Liver (tissue), 8 donors: ENCODE measurements at regions not wholly inside any gene's neighbourhood (a gene's known extent, or its start where the extent isn't known, plus 50 kb on each side); places are given as distances from the start of the nearest gene placed in this dataset.

Experiments used
- DNase-seq: peaks from one replicate; pipeline ENCODE4 v3.0.0-alpha.2; 2017; ENCODE audit warnings: low spot score
- H3K27ac ChIP-seq, 2 donors: one replicate each; pipeline ENCODE4 v1.7.0; 2013; ENCODE audit warnings: inconsistent platforms in 2 of 2, low read length in 2 of 2, control low read depth in 1 of 2, low read depth in 1 of 2, mild to moderate bottlenecking in 1 of 2
- H3K27me3 ChIP-seq, 4 donors: one replicate each; pipeline versions ENCODE4 v1.6.1 to v1.7.0; 2013; ENCODE audit warnings: low read length in 3 of 4, inconsistent platforms in 1 of 4, mild to moderate bottlenecking in 1 of 4, moderate library complexity in 1 of 4; ENCODE audit not compliant: control insufficient read depth in 4 of 4, insufficient read depth in 4 of 4
- H3K36me3 ChIP-seq, 4 donors: one replicate each; pipeline versions ENCODE4 v1.6.1 to v1.7.0; 2013; ENCODE audit warnings: low read length in 3 of 4, mild to moderate bottlenecking in 3 of 4, low read depth in 1 of 4, moderate library complexity in 1 of 4; ENCODE audit not compliant: control insufficient read depth in 4 of 4, insufficient read depth in 3 of 4
- H3K4me1 ChIP-seq, 4 donors: one replicate each; pipeline versions ENCODE4 v1.6.1 to v1.7.0; 2013; ENCODE audit warnings: low read length in 3 of 4, mild to moderate bottlenecking in 3 of 4, moderate library complexity in 1 of 4; ENCODE audit not compliant: control insufficient read depth in 4 of 4, insufficient read depth in 4 of 4
- H3K4me3 ChIP-seq, 3 donors: one replicate each; pipeline versions ENCODE4 v1.6.1 to v1.7.0; 2013; ENCODE audit warnings: low read length in 3 of 3, control low read depth in 1 of 3, low read depth in 1 of 3, mild to moderate bottlenecking in 1 of 3
- H3K9ac ChIP-seq, 2 donors: one replicate each; pipeline ENCODE4 v1.7.0; 2013; ENCODE audit warnings: low read length in 2 of 2, mild to moderate bottlenecking in 2 of 2, moderate library complexity in 2 of 2, control low read depth in 1 of 2, low read depth in 1 of 2
- H3K9me3 ChIP-seq, 4 donors: one replicate each; pipeline versions ENCODE4 v1.6.1 to v1.7.0; 2013; ENCODE audit warnings: low read length in 3 of 4; ENCODE audit not compliant: control insufficient read depth in 4 of 4
- EGR1 ChIP-seq, 2 donors: IDR thresholded peaks; 2 replicates each; pipeline ENCODE4 v1.6.1; 2016 to 2018; ENCODE audit warnings: antibody characterized with exemption in 2 of 2, low read depth in 2 of 2
- FOXA1 ChIP-seq: IDR thresholded peaks from 2 replicates; pipeline ENCODE4 v1.6.1; 2016; ENCODE audit warnings: antibody characterized with exemption
- GABPA ChIP-seq, 2 donors: IDR thresholded peaks in 1 of 2; conservative IDR thresholded peaks in 1 of 2; 2 replicates each; pipeline ENCODE4 v1.6.1; 2016; ENCODE audit warnings: antibody characterized with exemption in 2 of 2, mild to moderate bottlenecking in 1 of 2, moderate library complexity in 1 of 2
- HNF4A ChIP-seq, 2 donors: conservative IDR thresholded peaks; 2 replicates each; pipeline ENCODE4 v1.6.1; 2016; ENCODE audit warnings: antibody characterized with exemption in 2 of 2, mild to moderate bottlenecking in 2 of 2
- HNF4G ChIP-seq: IDR thresholded peaks from 2 replicates; pipeline ENCODE4 v1.6.1; 2016; ENCODE audit warnings: antibody characterized with exemption
- NR2F2 ChIP-seq: IDR thresholded peaks from 2 replicates; pipeline ENCODE4 v1.6.1; 2016; ENCODE audit warnings: antibody characterized with exemption
- RAD21 ChIP-seq, 2 donors: IDR thresholded peaks; 2 replicates each; pipeline ENCODE4 v1.6.1; 2016; ENCODE audit warnings: antibody characterized with exemption in 2 of 2, mild to moderate bottlenecking in 2 of 2
- RXRA ChIP-seq, 2 donors: IDR thresholded peaks; 2 replicates each; pipeline ENCODE4 v1.6.1; 2017 to 2018; ENCODE audit warnings: antibody characterized with exemption in 2 of 2, mild to moderate bottlenecking in 1 of 2
- SP1 ChIP-seq: IDR thresholded peaks from 2 replicates; pipeline ENCODE4 v1.6.1; 2018; ENCODE audit warnings: antibody characterized with exemption, mild to moderate bottlenecking
- TAF1 ChIP-seq: conservative IDR thresholded peaks from 2 replicates; pipeline ENCODE4 v1.6.1; 2016; ENCODE audit warnings: antibody characterized with exemption, mild to moderate bottlenecking
- YY1 ChIP-seq: IDR thresholded peaks from 2 replicates; pipeline ENCODE4 v1.6.1; 2016; ENCODE audit warnings: antibody characterized with exemption, mild to moderate bottlenecking
- WGBS: extraction: QIAGEN DNeasy Blood & Tissue Kit; methylation state at CpG from one replicate; pipeline ENCODE4 v1.1.7; 2013; 5-methylcytosine and 5-hydroxymethylcytosine counted together
- TF ChIP-seq, protein P1 (sequence below): IDR thresholded peaks from 2 replicates; pipeline ENCODE4 v1.6.1; 2016; ENCODE audit warnings: antibody characterized with exemption
- TF ChIP-seq, protein P2 (sequence below): IDR thresholded peaks from 2 replicates; pipeline ENCODE4 v1.6.1; 2016; ENCODE audit warnings: antibody characterized with exemption
- TF ChIP-seq, protein P3 (sequence below): IDR thresholded peaks from 2 replicates; pipeline ENCODE4 v1.6.1; 2016; ENCODE audit warnings: antibody characterized with exemption, mild to moderate bottlenecking
- TF ChIP-seq, protein P4 (sequence below): fragments of 150-350 bp; IDR thresholded peaks from 2 replicates; pipeline ENCODE4 v1.5.1; 2017; ENCODE audit warnings: improper control_type of control experiment, low read depth, low read length; ENCODE audit not compliant: missing input control
- TF ChIP-seq, protein P5 (sequence below): IDR thresholded peaks from 2 replicates; pipeline ENCODE4 v1.6.1; 2016; ENCODE audit warnings: antibody characterized with exemption
- donor health status: healthy.
- donor health status: healthy.
- donor health status: healthy.
- donor health status: healthy.
- donor health status: healthy.

DNA sequence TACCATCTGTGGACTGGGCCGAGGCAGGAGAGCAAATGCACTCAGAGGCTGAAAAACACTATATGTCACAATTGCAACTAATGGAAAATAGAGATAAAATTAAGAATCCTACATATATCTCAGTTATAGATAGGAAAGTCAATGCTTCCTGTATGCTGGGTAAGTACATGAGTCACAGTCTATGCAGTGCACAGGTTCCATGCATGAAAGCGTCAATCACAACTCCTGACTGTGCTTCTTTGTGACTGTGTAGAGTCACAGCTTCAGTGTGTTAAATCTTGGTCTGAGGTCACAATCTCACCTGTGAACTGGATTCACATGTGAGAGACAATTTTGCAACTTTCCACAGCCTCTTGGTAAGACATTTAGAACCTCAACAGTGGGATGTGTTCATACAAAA is 247.2 kb downstream of the RPS4Y2 start:
- no peaks in the 10 kb centered on the region for H3K36me3 ChIP-seq
- no peaks in the 10 kb centered on the region for H3K27me3 ChIP-seq
- WGBS, result 90% methylated on average over 2 of the region's 2 CpGs
- no peak for TF ChIP-seq HNF4A (conservative IDR thresholded peaks at IDR 0.05)
- no peak for TF ChIP-seq FOXA1
- TF ChIP-seq, protein P1, sequence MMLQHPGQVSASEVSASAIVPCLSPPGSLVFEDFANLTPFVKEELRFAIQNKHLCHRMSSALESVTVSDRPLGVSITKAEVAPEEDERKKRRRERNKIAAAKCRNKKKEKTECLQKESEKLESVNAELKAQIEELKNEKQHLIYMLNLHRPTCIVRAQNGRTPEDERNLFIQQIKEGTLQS, result no peak
- no peak for TF ChIP-seq EGR1 (IDR thresholded peaks at IDR 0.05; ENCODE audit: low read depth in 2 of 2)
- no peak for TF ChIP-seq YY1
- TF ChIP-seq RXRA (IDR thresholded peaks at IDR 0.05), result no peak
- TF ChIP-seq NR2F2, result no peak
- no peak for TF ChIP-seq TAF1
- TF ChIP-seq, protein P2, sequence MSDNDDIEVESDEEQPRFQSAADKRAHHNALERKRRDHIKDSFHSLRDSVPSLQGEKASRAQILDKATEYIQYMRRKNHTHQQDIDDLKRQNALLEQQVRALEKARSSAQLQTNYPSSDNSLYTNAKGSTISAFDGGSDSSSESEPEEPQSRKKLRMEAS, result no peak
- no peak for TF ChIP-seq RAD21 (IDR thresholded peaks at IDR 0.05)
- TF ChIP-seq HNF4G, result no peak
- TF ChIP-seq SP1, result no peak
- no peak for TF ChIP-seq GABPA (IDR thresholded peaks at IDR 0.05 in 1 of 2, conservative IDR thresholded peaks at IDR 0.05 in 1 of 2)
- TF ChIP-seq, protein P3, sequence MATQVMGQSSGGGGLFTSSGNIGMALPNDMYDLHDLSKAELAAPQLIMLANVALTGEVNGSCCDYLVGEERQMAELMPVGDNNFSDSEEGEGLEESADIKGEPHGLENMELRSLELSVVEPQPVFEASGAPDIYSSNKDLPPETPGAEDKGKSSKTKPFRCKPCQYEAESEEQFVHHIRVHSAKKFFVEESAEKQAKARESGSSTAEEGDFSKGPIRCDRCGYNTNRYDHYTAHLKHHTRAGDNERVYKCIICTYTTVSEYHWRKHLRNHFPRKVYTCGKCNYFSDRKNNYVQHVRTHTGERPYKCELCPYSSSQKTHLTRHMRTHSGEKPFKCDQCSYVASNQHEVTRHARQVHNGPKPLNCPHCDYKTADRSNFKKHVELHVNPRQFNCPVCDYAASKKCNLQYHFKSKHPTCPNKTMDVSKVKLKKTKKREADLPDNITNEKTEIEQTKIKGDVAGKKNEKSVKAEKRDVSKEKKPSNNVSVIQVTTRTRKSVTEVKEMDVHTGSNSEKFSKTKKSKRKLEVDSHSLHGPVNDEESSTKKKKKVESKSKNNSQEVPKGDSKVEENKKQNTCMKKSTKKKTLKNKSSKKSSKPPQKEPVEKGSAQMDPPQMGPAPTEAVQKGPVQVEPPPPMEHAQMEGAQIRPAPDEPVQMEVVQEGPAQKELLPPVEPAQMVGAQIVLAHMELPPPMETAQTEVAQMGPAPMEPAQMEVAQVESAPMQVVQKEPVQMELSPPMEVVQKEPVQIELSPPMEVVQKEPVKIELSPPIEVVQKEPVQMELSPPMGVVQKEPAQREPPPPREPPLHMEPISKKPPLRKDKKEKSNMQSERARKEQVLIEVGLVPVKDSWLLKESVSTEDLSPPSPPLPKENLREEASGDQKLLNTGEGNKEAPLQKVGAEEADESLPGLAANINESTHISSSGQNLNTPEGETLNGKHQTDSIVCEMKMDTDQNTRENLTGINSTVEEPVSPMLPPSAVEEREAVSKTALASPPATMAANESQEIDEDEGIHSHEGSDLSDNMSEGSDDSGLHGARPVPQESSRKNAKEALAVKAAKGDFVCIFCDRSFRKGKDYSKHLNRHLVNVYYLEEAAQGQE, result no peak
- TF ChIP-seq, protein P4, sequence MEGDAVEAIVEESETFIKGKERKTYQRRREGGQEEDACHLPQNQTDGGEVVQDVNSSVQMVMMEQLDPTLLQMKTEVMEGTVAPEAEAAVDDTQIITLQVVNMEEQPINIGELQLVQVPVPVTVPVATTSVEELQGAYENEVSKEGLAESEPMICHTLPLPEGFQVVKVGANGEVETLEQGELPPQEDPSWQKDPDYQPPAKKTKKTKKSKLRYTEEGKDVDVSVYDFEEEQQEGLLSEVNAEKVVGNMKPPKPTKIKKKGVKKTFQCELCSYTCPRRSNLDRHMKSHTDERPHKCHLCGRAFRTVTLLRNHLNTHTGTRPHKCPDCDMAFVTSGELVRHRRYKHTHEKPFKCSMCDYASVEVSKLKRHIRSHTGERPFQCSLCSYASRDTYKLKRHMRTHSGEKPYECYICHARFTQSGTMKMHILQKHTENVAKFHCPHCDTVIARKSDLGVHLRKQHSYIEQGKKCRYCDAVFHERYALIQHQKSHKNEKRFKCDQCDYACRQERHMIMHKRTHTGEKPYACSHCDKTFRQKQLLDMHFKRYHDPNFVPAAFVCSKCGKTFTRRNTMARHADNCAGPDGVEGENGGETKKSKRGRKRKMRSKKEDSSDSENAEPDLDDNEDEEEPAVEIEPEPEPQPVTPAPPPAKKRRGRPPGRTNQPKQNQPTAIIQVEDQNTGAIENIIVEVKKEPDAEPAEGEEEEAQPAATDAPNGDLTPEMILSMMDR, result no peak
- TF ChIP-seq, protein P5, sequence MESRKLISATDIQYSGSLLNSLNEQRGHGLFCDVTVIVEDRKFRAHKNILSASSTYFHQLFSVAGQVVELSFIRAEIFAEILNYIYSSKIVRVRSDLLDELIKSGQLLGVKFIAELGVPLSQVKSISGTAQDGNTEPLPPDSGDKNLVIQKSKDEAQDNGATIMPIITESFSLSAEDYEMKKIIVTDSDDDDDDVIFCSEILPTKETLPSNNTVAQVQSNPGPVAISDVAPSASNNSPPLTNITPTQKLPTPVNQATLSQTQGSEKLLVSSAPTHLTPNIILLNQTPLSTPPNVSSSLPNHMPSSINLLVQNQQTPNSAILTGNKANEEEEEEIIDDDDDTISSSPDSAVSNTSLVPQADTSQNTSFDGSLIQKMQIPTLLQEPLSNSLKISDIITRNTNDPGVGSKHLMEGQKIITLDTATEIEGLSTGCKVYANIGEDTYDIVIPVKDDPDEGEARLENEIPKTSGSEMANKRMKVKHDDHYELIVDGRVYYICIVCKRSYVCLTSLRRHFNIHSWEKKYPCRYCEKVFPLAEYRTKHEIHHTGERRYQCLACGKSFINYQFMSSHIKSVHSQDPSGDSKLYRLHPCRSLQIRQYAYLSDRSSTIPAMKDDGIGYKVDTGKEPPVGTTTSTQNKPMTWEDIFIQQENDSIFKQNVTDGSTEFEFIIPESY, result no peak
- H3K9ac ChIP-seq, result no peak overlapping the region
- no peak overlapping the region for H3K27ac ChIP-seq
- no peak for DNase-seq
- no peaks in the 10 kb centered on the region for H3K9me3 ChIP-seq
- no peaks in the 10 kb centered on the region for H3K4me1 ChIP-seq
- H3K4me3 ChIP-seq, result no peak overlapping the region

DNA sequence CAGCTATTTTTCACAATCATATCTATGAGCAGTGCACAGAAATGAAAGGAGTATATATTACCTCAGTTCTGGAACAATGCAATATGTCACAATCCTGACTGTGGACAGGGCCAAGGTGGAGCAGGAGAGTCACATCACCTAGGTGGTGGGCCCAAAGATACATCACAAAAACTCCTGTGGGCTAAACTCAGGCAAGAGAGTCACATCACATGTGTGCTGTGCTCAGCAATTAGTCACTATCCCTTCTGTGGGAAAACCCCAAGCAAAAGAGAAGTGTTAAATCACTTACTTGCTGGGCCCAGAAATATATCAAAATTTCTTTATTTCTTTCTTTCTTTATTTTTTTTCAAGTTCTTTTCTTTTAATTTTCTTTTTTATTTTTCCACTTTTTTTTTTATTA is 249.6 kb downstream of the RPS4Y2 start:
- Histone ChIP-seq H3K4me1 (no peaks in the 10 kb centered on the region), H3K9ac (no peak overlapping the region), H3K27ac (no peak overlapping the region), H3K9me3 (no peaks in the 10 kb centered on the region), H3K27me3 (no peaks in the 10 kb centered on the region), H3K36me3 (no peaks in the 10 kb centered on the region), H3K4me3 (no peak overlapping the region)
- TF ChIP-seq TAF1, result no peak
- TF ChIP-seq RAD21 (IDR thresholded peaks at IDR 0.05), result no peak
- TF ChIP-seq, protein P2, result no peak
- no peak for TF ChIP-seq FOXA1
- no peak for DNase-seq
